NCI-H2081 treated with DMSO at 0.1 percent for 48 hours (cell line): ENCODE measurements at regions not wholly inside any gene's neighbourhood (a gene's known extent, or its start where the extent isn't known, plus 50 kb on each side); places are given as distances from the start of the nearest gene placed in this dataset.

ENCODE experiments used
- DNase-seq: peaks from one replicate; lab custom pipeline; 2025; lab: John Stamatoyannopoulos, UW

DNA sequence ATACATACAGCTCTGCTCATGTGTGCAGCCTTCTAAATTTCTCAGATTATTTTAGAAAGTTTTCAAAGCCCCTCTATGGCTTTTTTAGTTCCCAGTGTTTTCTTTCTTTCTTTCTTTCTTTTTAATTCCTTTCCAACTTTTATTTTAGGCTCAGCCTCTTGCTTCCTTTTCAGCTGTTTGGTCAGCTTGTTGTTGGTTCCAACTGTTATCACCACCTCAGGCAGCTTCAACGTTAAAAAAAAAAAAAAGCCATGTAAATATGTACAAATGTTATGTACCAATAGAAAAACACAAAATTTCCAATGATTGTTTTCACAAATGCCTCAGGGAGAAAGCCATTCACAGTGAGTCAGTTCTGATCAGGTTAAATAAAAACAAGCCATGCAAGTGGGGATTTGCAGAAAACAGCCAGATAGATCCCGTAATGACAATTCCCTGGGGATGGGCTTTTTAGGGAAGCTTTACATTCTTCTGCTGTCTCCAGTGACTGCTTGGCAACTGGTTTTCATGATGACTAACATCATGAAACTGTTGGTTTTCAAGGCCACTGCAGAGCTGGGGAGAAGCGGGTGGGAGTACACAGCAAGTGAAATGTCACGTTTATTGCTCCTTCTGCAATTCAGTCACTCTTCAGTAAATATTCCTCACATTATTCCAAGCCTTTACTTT is 908.4 kb downstream of the EPHA3 start:
- no peak for DNase-seq

DNA sequence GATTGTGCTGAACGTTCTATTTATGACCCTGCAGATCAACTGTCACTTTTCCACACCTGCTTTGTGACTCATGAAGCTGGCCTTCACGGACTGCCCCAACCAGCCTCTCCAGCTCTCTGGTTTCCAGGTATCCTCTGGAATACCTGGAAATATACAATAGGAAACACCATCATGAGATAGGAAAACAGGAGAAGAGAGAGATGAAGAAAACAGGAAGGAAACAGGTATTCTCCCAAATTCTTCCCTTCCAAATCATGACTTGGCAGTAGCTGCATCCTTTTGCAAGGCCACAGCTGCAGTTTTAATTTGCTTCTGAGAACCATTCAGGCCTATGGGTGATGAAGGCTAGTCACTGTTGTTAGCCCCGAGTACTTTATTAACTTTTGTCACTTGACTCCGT is 909.1 kb downstream of the EPHA3 start:
- no peak for DNase-seq

DNA sequence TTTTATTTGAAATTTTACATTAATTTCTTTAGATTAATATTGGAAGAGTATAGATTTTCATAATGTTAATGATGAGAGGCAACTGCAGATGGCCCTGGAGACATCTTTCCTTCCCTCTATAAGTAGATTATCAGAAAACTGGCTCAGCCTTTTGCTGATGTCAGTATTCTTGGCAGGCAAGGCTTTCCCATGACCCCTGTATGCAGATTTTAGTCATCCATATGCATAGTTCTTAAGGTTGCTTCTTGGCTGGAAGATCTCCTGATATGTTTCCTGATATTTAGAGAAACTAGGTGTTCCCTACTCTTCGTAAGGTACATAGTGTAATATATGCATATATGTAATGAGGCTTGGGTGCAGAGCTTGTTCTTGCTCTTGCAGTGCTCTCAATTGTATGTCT is 911.4 kb downstream of the EPHA3 start:
- no peak for DNase-seq

DNA sequence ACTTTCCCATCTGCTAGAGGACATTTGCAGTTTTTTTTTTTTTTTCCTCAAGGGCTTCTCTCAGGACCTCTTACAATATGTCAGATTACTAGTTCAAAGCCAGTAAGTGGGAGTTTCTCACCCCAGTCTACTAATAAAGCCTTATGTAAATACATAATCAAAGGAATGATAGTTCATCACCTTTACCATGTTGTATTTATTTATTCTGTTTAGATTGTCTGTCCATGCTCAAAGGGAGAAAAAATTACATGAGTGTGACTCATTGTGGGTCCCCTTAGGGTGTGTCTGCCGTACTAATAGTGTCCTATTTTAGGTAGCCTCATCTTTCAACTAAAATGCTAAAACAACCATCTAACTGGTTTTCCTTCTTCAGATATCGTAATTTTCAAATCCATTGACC is 917.6 kb downstream of the EPHA3 start:
- no peak for DNase-seq

DNA sequence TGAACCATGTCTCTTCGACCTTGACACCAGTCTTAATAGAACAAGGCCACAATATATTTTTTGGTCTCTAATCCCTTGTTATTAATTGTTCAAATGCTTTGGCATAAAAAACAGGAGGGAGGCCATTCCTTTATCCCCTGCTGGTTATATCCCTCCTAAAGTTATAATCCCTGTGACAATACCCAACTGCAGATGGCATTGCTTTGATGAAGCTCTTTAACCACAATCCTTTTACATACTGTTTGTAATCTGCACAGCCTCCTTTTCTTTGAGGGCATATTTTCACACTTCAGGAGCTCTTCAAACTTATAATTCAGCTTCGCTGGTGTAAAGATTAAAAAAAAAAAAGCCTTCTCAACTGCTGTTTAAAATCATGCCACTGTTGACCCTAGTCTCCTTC is 919.0 kb downstream of the EPHA3 start:
- no peak for DNase-seq

DNA sequence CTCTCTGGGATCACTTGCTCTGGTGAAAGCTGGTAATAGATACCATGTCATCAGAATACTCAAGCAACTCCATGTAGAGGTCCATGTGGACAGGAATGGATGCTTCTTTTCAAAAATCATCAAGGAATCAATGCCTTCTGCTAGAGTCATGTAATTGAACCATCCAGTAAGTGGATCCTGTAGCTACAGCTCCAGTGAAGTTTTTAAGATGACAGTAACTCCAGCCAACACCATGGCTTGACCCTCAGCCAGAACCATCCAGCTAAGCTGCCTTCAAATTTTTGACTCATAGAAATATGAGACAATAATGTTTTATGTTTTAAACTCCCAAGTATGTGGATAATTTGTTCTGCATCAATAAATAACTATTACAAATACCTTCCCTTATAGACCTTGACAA is 923.7 kb downstream of the EPHA3 start:
- no peak for DNase-seq

DNA sequence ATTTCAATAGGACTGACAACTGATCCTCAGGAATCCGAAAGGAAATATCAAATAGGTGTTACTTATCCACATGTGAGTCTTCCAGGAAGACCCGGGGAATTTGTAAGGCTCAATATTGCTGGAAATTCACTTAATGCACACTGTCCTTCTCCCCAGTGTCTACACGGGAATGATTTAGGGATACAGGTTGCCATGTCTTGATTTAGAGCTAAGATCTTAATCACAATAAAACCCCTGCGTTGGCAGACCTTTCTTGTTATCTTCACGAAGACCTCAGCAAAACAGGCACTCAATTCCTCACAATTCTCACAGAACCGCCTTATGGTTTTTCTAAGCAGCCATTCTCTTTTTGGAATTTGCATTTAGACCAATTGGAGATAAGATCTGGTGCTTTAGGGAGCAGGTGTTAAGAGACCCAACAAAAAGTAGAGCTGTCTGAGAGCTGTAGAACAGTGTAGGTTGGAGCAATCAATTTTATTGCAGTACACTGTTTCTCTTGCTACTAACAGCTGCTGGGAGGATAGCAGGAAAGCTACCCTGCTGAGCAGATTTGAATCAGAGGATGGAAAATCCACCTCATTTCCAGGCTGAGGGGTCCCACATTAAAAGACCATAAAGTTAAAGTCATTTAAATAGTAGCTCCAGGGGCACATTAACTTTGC is 925.7 kb downstream of the EPHA3 start:
- no peak for DNase-seq

DNA sequence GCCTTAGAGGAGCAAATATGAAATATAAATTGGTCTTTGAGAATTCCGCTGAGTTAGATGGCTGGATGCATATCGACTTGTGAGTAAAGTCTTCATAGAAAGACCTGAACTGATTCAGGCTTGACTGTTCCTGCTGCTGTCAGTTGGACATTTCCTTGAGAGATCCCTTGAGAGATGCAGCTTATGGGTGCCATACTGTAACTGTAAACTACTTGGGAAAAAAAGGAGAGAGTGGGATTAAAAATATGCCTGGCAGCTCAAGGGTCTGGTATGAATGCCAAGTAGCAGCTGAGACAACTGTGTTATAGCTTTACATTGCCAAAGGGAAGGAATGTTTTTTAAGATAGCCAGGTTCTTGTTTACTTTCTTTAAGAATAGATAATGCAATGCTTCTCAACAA is 926.6 kb downstream of the EPHA3 start:
- no peak for DNase-seq

DNA sequence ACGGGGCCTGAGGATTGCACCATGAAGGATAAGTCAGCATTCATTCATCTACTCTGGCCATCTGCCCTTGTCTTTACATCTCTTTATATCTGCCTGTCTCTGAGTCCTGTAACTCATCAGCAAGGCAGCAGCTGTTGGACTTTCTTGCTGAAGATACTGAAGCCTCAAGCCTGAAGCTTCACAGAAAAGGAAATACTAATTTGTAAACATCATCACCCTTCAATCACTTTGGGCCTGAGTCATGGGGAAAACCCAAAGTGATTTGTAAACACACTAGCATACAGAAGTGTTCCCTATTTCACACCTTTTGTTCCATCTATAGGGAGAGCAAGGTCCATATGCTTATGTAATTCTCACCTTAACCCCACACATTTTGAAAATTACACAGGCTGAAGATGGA is 928.2 kb downstream of the EPHA3 start:
- DNase-seq = no peak

DNA sequence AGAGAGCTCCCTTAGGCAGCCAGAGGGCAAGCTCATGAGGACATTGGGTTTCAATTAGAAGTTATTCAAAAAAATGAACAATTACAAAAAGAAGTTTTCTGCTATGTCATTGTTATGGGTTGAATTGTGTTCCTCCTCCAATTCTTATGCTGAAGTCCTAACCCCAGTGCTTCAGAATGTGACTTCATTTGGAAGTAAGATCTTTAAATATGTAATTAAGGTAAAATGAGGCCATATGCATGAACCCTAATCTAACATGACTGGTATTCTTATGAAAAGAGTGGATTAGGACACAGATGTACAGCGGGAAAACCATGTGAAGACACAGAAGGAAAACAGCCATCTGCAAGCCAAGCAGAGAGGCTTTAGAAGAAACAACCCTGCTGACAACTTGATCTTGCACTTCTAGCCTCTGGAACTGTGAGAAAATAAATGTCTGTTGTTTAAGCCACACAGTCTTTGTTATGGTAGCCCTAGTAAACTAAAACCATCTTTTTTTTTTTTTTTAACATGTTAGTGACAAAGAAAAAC is 929.6 kb downstream of the EPHA3 start:
- DNase-seq = no peak

DNA sequence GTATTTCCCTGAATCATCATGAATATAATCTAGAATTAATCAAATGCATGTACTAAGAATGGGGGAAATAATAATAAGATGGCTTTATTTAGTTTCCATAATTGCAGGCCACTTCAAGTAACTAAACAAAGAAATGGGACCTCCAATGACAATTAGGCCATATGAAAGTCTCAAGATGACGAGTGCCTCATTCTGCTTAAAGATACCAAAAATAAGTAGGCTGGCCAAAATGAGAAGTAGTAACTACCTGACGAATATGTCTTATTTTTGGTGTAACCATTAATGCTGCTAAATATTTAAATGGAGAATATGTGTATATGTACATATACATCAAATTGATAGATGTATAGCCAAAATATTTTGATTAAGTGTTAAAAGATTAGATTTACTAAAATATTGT is 932.6 kb downstream of the EPHA3 start:
- DNase-seq = no peak

DNA sequence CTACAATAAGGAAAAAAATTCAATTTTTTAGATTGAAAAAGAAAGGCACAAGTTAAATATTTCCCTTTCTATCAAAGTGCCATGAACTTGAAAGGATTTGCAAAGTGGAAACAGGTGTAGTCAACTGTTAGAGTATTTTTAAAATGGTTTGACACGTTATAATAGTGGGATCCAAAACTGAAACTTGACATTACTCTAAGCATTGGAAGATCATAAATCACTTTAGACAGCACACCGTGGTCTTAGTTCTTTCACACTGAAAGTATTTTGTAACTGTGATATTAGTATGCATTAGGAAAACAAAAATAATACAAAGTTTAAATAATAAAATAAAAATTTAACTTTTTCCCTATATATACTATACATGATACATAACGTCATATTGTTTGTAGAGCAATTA is 933.1 kb downstream of the EPHA3 start:
- no peak for DNase-seq

DNA sequence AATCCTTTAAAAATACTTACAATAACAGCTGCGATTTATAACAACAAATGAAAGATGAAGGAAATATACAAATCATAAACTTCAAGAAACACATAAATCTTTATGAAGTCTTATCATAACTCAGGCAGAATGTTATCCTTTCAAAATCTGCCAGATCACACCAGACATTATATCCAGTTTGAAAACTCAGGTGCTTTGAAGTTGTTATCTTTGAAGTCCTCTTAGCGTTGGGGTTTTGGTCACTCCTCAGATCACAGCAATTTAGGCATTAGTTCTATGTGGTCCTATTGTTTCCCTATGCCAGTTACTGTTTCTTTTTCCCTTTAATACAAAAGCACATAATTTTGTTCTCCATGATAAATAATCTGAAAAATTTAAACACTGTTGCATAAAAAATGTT is 934.6 kb downstream of the EPHA3 start:
- no peak for DNase-seq

DNA sequence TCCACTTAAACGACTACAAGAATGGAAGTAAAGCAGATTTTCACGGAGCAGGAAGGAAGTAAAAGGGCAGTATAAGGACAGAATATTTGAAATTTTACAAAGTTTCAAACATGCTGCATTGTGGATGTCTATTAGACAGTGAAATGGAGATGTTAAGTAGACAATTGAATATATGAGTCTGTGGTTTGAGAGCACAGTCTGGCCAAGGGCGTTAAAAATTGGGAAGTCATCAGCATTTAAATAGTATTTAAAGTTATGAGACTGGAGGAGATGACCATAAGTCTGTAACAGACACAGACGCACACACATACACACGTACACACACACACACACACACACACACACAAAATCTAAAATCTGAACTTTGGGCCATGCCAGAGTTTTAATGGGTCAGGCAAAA is 935.9 kb downstream of the EPHA3 start:
- no peak for DNase-seq

DNA sequence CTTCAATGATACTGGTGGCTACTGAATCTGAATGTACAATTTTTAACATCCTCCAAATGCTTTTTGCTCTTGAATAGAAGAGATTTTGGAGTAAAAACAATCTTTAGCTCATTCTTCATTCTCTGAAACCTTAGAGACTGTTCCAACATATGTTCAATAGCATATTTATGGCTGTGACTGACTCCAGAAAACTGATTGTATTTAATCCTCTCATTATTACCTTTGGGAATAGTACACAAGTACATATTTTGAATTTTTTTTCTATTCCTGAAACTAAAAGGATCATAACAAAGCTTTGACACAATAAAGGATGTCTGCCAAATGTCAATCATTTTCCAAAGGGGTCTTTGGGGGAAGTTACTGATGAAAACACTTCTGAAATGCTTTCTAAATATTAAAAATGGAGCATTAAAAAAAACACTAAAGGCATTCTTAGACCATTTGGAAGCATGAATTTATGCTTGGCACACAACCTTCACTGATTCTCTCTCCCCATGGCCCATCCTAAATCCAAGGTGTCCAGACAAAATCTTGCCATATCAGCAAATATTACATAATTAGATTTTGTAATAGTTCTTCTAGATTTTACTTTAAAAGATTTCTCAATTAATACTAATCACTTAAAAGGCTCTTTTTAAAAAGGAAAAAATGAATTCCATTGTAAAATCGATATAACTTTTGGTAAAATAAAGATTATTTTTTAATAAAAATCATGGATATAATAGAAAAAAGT is 936.8 kb downstream of the EPHA3 start:
- no peak for DNase-seq

DNA sequence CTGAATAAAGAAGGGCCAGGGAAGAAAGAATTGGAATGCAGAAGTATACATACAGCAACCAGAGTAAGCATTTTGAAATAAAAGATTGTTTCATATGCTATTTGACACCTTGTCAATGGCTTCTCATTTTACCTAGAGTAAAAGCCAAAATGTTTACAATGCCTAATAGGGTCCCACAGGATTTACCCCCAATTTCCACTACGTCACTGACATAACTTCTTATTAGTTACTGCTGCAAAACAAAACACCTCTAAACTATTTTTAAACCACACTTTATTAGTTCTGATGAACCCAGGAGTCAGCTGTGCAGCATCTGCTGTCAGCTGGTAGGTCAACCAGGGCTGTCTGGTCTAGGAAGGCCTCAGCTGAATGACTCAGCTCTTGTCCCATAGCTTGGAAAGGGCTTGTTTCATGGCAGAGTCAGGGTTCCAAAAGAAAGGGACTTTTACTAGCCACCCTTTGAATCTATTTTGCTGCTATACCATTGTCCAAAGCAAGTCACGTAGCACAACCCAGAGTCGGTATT is 945.1 kb downstream of the EPHA3 start:
- DNase-seq = no peak

DNA sequence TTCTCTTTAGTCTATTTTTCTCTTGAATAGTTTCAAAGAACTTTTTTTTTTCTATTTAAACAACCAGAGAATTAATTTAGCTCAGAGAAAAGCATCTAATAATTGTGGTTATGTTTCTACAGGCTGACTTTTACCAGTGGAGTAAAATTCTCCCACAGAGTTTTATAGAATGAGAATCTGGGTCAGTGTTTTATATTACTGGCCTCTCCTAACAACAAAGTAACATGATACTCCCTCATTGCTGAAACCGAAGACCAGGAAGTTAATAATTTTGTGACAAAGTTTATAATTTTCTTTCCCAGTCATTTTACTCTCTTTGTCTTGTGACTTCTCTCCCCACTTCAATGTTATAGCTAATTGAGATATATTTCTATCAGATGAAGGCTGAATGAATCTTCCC is 946.9 kb downstream of the EPHA3 start:
- DNase-seq = no peak

DNA sequence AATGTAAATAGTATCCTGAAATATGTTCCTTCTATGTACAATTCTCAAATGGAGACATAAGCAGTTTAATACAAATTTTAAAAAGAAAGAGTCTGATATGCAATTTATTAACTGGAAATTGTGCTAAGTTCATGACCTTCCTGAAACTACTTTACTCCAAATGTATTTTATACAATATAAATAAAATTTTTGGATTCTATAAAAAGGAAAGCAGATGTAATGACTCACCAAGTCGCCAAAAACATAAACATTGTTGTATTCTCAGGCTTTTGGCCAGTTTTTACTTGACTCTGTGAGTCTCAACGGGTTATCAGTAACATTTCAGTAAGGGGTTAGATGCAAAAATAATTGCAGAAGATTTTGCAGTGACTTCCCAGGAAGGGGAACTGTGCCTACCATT is 948.2 kb downstream of the EPHA3 start:
- DNase-seq = no peak

DNA sequence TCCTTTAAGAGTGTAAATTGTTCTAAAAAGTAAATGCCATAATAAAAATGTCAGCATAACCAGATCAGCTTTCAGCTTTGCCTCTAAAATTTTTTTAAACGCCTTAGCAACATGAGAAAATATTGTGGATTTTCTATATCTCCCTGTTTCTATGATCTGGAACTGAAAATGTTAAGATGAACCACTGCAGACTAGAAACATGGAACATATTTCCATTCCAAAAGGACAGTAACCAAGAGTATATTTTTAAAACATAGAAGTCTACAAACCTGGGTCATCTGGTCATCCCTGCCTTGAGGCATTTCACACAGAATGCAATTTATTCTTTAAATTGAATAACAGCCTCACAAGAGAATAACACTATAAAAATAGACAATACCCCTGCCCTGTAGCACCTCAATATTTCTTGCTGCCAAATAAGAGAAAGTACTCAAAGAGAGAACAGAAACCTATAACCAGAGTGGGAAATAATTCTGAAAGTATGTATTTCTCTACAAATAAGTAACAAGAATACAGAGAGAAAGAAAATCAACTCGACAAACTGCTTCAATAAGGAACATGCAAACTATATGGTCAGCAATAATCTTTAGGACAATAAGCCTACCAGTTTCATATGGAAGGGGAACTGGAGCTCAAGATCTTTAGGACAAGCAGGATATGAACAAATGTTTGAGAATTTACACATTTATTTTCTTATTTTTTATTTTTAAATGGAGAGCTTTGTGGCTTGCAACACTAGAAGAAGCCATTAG is 949.0 kb downstream of the EPHA3 start:
- DNase-seq = no peak

DNA sequence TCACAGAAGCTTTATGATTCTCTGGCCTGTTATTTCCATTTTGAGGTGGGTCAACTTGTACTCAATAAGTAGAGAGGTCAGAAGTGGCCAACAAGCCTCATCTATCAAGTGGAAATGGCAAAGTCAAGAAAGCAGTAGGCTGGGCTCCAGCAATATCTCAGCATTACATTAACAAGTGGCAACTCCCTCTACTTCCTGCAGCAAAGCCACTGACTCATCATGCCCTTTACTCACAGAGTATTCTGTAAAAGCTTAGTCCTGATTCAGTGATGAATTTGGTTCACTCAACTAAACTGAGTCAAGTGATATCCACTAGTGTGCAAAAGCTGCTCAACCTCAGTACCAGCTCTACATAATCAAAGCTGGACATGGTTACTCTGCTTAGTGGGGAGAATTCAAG is 954.6 kb downstream of the EPHA3 start:
- DNase-seq = no peak

DNA sequence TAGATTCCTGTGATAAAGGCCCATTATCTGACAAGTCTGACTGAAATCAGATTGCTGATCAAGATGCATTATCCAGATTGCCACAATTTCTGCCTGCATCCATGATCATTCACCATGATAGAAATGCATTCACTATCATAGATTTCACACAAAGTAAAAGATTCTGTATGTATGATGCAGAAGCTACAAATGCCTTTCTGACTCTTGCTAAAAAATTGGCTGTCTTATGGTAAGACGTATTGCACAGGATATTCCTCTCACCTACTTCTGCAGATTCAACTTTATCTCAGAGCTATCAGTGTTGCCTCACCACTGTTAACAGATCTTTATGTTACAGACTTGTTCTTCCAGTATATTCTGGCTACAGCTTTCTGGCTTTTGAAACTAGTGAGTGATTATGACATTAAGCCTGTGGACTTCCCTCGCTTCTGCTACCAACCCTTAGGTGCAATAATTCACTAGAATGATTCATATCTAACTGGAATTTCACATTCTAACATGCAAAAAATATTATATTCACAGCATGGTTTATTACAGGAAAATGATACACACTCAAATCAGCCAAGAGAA is 955.3 kb downstream of the EPHA3 start:
- no peak for DNase-seq

DNA sequence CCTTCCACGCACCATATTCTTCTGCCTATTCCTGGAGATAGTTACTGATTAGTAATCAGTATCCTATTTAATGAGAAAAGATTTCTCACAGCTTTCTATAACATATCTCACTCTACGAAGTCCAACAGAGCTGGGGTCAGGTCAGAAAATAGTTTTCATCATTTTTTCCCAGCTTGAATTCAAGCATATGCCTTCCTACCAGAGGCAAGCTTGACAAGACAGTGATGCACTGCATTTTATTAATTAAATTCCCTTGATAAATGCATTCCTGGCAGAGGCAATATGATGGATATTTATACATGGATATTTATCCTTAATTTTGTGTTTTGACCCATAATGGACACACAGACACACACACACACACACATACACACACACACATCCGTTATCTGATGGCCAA is 961.4 kb downstream of the EPHA3 start:
- DNase-seq = no peak
